BJ (cell line): ENCODE measurements at regions not wholly inside any gene's neighbourhood (a gene's known extent, or its start where the extent isn't known, plus 50 kb on each side); places are given as distances from the start of the nearest gene placed in this dataset.

ENCODE experiments used
- CTCF ChIA-PET: fragments of 350-600 bp; formaldehyde crosslinking; extraction: SDS; loops from one replicate; lab custom pipeline; 2021; ENCODE audit warnings: antibody characterized with exemption, inconsistent platforms; lab: Yijun Ruan, JAX
- POLR2A ChIA-PET: fragments of 300-600 bp; sonication (Branson Sonifier 250); formaldehyde crosslinking; extraction: SDS; loops from one replicate; lab custom pipeline; 2021; ENCODE audit warnings: antibody characterized with exemption; lab: Charles Lee
- DNase-seq: peaks from one replicate; pipeline ENCODE4 v3.0.0-alpha.2; 2011; ENCODE audit warnings: low read depth
- H3K27me3 ChIP-seq: 2 replicates; pipeline ENCODE4 v1.6.0; 2011; ENCODE audit warnings: low read length; ENCODE audit not compliant: control insufficient read depth, insufficient read depth
- H3K36me3 ChIP-seq: 2 replicates; pipeline ENCODE4 v1.5.1; 2011; ENCODE audit warnings: low read length; ENCODE audit not compliant: control insufficient read depth, insufficient read depth
- H3K4me3 ChIP-seq: 2 replicates; pipeline ENCODE4 v1.5.1; 2011; ENCODE audit warnings: low read depth, mild to moderate bottlenecking, control low read depth, low read length
- CTCF ChIP-seq: IDR thresholded peaks from 2 replicates; pipeline ENCODE4 v1.5.1; 2011; ENCODE audit warnings: low read depth, mild to moderate bottlenecking, control low read depth, inconsistent platforms, low read length, moderate library complexity; ENCODE audit not compliant: insufficient read depth

- POLR2A ChIA-PET = no interaction called here
- no peak for DNase-seq
- TF ChIP-seq CTCF = no peak
- H3K36me3 ChIP-seq = no peaks in the 10 kb centered on the region
- H3K27me3 ChIP-seq = no peaks in the 10 kb centered on the region
- no peak overlapping the region for H3K4me3 ChIP-seq
- CTCF ChIA-PET = no interaction called here
Measured at GRCh38 chr5:60274747-60275146, 381.2 kb upstream of the PDE4D start.

DNA sequence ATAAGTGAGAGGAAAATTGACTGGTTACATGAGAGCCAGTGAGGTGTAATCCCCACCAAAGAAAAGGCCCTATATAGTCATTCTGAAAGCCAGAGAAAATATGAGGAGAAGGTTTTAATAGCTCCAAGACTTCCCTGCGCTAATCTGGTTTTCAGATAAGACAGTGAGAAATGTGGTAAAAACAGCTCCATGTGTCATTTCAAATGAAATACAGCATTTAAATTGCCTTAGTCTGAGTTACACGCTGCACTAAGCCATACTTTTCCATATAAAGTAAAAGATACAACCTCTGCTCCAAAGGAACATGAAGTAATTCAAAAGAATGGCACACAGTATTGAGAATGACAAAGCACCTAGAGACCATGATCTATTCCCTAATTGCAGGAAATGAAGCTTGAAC is 378.0 kb upstream of the PDE4D start:
- CTCF ChIA-PET = no interaction called here
- Histone ChIP-seq H3K27me3 (no peaks in the 10 kb centered on the region), H3K36me3 (no peaks in the 10 kb centered on the region), H3K4me3 (no peak overlapping the region)
- TF ChIP-seq CTCF = no peak
- no peak for DNase-seq
- POLR2A ChIA-PET = no interaction called here

DNA sequence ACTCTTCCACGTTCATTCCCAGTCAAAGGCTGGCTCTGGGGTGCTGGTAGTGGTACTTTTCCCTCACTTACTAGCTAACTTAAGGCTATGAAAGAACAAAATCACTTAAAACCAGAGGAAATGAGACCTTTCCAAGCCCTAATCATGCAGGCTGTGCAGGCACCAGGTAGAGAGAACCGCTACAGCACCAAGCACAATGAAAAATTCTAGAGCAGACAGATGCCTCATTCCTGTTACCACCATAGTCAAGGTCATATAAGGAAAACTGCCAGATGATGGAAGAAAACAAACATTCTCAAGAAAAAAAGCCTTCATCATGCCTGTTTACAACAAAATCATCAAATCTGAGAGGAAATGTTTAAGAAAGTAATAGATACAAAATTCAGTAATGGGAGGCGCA is 374.4 kb upstream of the PDE4D start:
- no peak for TF ChIP-seq CTCF
- ChIA-PET POLR2A (no interaction called here), CTCF (interaction anchor here (1.9 kb wide), 1 partner anchor 18 kb away, joined by 4 read pairs; no protein-coding TSS in a partner anchor)
- no peaks in the 10 kb centered on the region for H3K27me3 ChIP-seq
- H3K36me3 ChIP-seq = no peaks in the 10 kb centered on the region
- no peak overlapping the region for H3K4me3 ChIP-seq
- DNase-seq = no peak

- Histone ChIP-seq H3K4me3 (no peak overlapping the region), H3K27me3 (no peaks in the 10 kb centered on the region), H3K36me3 (no peaks in the 10 kb centered on the region)
- ChIA-PET CTCF (interaction anchor here (0.9 kb wide), 2 partner anchors 10 to 24 kb away, joined by 3 to 4 read pairs; no protein-coding TSS in a partner anchor), POLR2A (no interaction called here)
- no peak for DNase-seq
- TF ChIP-seq CTCF = no peak
Measured at GRCh38 chr5:60263346-60263745, 369.8 kb upstream of the PDE4D start.

- no peak for TF ChIP-seq CTCF
- no peaks in the 10 kb centered on the region for H3K36me3 ChIP-seq
- no peaks in the 10 kb centered on the region for H3K27me3 ChIP-seq
- ChIA-PET POLR2A (no interaction called here), CTCF (interaction anchor here (0.9 kb wide), 1 partner anchor 9 kb away, joined by 3 read pairs; no protein-coding TSS in a partner anchor)
- no peak for DNase-seq
- no peak overlapping the region for H3K4me3 ChIP-seq
Measured at GRCh38 chr5:60262576-60263295, 369.2 kb upstream of the PDE4D start.
